Stimulated activated naive CD8-positive, alpha-beta T cell treated with anti-CD3 and anti-CD28 coated beads, Interleukin-15, Interleukin-2, amounts not matched to agents 100 U/mL and 50 U/mL, for 24 hours (primary cell): ENCODE measurements at regions not wholly inside any gene's neighbourhood (a gene's known extent, or its start where the extent isn't known, plus 50 kb on each side); places are given as distances from the start of the nearest gene placed in this dataset.

ENCODE experiments used
- ATAC-seq: fragments of 150-1000 bp; cut with Tn5 transposase; one replicate; pipeline ENCODE4 v1.10.0; 2021
- DNase-seq: peaks from one replicate; pipeline ENCODE4 v3.0.0; 2021

GRCh38 chr9:84589542-84589941 is 80.0 kb upstream of the NTRK2 start:
- ATAC-seq, result no peak
- no peak for DNase-seq

- ATAC-seq (no peak), DNase-seq (no peak)
Measured at GRCh38 chr9:84590706-84591105, 78.8 kb upstream of the NTRK2 start.

GRCh38 chr9:84592918-84593317 is 76.6 kb upstream of the NTRK2 start:
- no peak for DNase-seq

GRCh38 chr9:84593352-84593751 is 76.2 kb upstream of the NTRK2 start:
- no peak for DNase-seq
- no peak for ATAC-seq

More at GRCh38 chr9:84592918-84593317, 76.6 kb upstream of the NTRK2 start:
- no peak for ATAC-seq

- DNase-seq (no peak), ATAC-seq (no peak)
Measured at GRCh38 chr9:84597131-84597530, 72.4 kb upstream of the NTRK2 start.

GRCh38 chr9:84598921-84599636 is 70.5 kb upstream of the NTRK2 start:
- ATAC-seq (no peak), DNase-seq (no peak)

- ATAC-seq, result no peak
- DNase-seq, result no peak
Measured at GRCh38 chr9:84600739-84601138, 68.8 kb upstream of the NTRK2 start.

GRCh38 chr9:84604223-84604622 is 65.3 kb upstream of the NTRK2 start:
- no peak for DNase-seq
- ATAC-seq, result no peak

GRCh38 chr9:84609779-84610178 is 59.8 kb upstream of the NTRK2 start:
- ATAC-seq, result no peak
- no peak for DNase-seq

- ATAC-seq, result no peak
Measured at GRCh38 chr9:84613431-84613830, 56.1 kb upstream of the NTRK2 start.

GRCh38 chr9:84615544-84615943 is 54.0 kb upstream of the NTRK2 start:
- DNase-seq, result no peak
- ATAC-seq, result no peak

More at GRCh38 chr9:84613431-84613830, 56.1 kb upstream of the NTRK2 start:
- no peak for DNase-seq

- no peak for DNase-seq
- ATAC-seq, result no peak
Measured at GRCh38 chr9:84617411-84618029, 52.0 kb upstream of the NTRK2 start.
